ENCODE measurements at regions not wholly inside any gene's neighbourhood (a gene's known extent, or its start where the extent isn't known, plus 50 kb on each side); places are given as distances from the start of the nearest gene placed in this dataset.
"Not testable (repeated sequence)": the region's sequence is repeated elsewhere in the genome, so short reads cannot be mapped to it uniquely, and the experiment has no call there.

DNA sequence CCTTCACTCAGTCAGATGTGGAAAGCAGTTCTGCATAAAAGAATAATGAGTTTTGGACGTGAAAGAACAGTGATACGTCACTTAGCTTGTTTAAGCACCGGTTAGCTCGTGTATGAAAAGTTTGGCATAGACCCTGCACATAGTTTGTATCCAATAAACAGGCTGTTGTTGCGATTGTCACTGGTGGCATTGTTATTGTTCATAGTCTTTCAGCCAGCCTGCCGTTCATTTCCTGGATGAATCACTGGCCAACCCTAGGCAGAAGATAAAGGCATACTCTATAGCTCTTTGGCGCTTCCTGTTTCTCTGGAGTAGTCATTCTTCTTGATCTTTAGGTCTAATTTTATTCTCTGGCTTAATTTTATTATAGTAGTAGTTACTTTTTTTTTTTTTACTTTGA, 57.8 kb upstream of the ANKRD30A start:
- no peak for DNase-seq

DNA sequence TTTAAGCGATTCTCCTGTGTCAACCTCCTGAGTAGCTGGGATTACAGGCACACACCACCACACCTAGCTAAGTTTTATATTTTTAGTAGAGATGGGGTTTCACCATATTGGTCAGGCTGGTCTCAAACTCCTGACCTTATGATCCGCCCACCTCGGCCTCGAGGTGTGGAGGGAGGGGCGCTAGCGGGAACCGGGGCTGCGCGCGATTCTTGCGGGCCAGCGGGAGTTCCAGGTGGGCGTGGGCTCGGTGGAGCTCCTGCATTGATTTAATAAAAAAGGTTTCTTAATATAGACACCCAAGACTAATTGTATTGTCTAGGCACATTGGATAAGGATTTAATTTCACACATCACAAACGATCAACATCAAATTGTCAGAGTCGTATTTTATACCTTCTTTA, 63.1 kb upstream of the ANKRD30A start:
- DNase-seq: not testable (repeated sequence)

DNA sequence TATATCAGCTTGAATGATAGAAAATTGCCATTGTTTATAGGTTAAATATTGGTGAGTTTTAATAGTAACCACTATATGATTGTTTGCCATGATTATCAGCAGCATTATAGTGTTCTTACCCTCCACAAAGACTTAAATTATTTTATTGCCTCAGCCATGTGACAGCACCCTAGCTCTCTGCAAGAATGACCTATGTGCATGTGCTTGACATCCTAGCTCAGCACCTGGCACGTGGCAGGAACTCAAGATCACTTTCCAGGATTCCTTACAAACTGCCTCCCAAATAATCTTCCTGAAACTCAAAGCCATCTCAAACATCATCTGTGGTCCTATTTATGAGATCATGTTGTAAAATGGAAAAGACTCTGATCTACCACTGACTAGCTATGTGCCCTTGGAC, 68.1 kb upstream of the ANKRD30A start:
- DNase-seq: no peak

DNA sequence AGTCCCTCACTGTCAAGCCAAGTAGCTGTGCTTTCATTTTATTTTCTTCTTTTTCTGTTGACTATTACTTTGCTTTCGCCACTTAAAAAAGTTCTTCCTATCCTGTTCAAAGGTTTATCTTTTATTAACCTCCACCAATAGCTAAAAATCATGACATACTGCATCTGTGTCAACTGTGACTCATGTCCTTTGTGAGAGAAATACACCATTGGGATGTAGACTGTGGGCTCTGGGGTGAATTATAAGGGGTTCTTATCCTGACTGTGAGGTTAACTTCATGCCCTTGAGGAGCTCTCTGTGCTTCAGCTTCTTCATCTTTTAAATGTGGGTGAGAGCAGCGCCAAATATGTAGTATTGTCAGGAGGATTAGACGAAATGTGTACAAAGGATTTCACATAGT, 71.9 kb upstream of the ANKRD30A start:
- DNase-seq: no peak

DNA sequence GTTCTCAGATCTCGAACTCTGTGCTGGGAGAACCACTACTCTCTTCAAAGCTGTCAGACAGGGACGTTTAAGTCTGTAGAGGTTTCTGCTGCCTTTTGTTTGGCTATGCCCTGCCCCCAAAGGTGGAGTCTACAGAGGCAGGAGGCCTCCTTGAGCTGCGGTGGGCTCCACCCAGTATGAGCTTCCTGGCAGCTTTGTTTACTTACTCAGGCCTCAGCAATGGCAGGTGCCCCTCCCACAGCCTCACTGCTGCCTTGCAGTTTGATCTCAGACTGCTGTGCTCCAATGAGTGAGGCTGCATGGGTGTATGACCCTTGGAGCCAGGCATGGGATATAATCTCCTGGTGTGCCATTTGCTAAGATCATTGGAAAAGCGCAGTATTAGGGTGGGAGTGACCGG, 75.4 kb upstream of the ANKRD30A start:
- not testable (repeated sequence) for DNase-seq

GRCh38 chr10:37044319-37044718, 81.1 kb upstream of the ANKRD30A start:
- DNase-seq: not testable (repeated sequence)

GRCh38 chr10:37035853-37036252, 89.5 kb upstream of the ANKRD30A start:
- DNase-seq: no peak

GRCh38 chr10:37015498-37015897, 109.9 kb upstream of the ANKRD30A start:
- no peak for DNase-seq

- DNase-seq: no peak
Measured at GRCh38 chr10:37010741-37011140, 114.7 kb upstream of the ANKRD30A start.

DNA sequence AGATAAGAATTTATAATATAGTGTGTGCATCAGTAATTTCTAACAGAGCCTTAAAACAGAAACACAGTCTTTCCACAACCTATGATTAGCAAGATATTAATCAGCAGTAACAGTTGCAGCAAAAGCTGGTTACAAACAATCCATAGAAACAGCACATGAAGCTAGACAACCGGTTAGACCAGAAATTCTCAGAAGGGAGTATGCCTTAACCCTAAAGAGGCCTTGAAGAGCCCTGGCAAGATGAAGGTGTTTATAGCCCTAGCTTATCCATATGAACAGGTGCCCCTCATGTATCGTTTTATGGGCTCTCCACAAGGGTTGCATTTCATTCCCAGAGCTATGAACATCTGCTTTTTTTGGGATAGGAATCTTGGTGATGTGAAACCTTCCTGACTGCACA, 117.1 kb upstream of the ANKRD30A start:
- not testable (repeated sequence) for DNase-seq

DNA sequence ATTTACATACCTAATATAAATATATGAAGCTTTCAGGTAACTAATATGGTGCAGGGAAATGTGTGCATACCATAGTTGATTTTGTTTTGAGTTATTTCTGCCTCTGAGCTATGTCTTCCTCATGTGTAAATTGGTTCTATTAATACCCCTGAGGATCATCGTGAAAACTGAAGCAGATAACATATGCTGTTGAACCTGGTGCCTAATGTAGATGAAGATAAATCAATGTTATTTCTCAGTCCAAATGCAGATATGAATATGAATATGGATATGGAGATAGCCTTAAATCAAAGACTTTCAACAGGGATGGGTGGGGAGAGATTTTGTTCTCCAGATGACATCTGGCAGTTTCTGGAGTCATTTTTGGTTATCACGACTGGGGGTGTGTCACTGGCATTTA, 122.3 kb upstream of the ANKRD30A start:
- no peak for DNase-seq

DNA sequence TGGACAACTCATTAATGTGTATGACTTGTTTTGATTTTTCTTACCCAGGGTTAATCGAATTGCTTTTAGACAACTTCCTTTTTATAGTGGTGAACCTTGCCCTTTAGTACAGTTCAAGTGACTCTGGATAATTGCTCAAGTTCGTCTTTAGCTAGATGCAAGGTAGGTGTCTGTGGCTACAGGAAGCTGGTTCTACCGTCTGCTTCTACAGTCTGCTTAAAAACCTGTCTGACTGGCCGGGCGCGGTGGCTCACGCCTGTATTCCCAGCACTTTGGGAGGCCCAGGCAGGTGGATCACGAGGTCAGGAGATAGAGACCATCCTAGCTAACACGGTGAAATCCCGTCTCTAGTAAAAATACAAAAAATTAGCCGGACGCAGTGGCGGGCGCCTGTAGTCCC, 129.6 kb upstream of the ANKRD30A start:
- not testable (repeated sequence) for DNase-seq

DNA sequence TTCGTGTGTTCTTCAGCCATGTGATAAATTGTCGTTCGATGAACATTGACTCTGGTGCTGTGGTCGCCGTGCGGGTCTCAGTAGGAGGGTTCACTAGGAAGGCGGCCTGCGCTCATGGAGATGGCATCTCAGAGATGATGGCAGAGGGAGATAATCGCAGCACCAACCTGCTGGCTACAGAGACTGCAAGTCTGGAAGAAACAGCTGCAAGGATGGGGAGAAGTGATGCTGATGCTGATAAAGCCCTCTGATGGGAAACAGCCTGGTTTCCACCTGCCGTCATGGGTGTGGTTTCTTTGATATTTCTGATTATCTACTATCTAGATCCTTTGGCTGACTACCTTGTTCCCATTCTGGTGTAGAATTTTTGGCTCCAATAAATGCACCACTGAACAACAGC, 130.5 kb upstream of the ANKRD30A start:
- no peak for DNase-seq

DNA sequence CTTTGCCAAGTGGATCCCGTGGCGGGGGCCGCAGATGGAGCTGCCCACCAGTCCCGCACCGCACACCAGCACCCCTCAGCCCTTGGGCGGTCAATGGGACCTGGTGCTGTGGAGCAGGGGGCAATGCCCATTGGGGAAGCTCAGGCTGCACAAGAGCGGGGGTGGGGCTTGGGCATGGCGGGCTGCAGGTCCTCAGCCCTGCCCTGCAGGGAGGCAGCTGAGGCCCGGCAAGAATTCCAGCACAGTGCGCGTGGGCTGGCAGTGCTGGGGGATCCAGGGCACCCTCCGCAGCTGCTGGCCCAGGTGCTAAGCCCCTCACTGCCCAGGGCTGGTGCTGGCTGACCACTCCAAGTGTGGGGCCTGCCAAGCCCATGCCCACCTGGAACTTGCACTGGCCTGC, 136.2 kb upstream of the ANKRD30A start:
- no peak for DNase-seq

- DNase-seq: no peak
Measured at GRCh38 chr10:36946598-36946997, 178.8 kb upstream of the ANKRD30A start.

DNA sequence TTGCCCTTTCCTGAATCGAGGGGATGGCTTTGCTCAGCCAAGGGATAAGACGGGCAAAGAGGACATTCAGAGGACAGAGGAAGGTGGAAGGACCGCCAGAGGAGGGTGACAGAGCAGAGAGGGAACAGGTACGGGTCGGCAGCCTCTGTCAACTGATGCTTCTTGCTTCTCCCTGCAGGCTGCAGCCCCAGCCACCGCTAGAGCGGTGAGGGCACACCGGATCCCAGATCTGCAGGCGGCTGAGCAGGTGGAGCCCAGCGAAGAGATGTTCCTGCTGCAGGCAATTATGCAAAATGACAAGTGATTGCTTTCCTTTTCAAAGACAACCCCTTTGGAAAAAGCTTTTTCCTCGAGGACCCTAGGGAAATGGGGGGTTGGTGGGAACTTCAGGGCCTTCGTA, 181.9 kb upstream of the ANKRD30A start:
- no peak for DNase-seq

DNA sequence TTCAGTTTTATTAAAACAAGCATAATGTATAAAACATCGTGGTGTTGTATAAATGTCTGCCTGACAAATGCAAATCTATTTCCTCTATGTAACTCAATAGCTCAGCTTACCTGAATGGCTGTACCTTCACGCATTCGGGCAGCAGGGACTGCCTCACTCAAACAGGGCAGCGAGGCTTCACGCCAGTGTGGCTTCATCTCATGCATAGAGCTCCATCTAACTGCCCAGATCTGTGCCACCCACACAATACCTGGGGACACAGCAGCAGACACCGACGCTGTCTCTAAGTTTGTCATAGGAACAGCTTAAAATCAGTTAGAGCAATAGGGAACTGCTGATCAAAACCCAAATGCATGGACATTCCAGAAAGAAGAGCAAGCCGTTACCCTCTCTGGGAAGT, 182.8 kb upstream of the ANKRD30A start:
- no peak for DNase-seq

DNA sequence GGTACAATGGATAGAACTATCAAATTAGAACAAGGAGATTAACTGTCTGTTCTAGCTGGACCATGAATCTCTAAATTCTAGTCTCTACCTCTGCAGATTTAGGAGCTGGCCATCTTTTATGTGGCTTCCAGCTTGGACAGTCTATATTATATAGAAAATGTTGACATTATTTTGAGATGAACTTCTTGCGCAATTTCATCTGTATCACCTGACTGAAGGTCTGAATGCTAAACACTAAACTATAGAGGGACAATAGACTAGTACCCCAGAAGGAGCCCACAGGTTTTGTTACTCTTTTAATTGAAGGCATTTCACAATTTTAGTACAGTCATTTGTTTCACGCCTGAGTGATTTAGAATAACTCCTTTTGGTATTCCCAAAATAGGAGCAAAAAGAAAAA, 222.4 kb upstream of the ANKRD30A start:
- DNase-seq: no peak

DNA sequence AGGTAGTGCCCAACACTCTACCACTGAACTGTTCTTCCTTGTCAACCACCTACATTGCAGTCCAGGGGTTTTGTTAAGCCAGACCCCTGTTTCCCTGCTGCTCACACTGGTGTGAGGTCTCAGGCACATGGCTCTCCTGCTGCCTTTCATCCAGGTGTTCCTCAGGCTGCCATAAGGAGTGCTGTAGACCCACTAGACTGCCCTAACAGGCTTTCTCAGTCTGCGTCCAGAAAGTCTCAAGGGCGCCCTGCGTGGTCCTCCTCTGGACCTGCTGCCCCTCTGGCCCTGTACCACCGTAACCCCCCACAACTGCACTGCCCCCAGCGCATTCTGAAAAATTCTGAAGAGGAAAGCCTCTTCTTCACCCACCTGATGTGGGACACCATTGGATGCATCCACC, 225.7 kb upstream of the ANKRD30A start:
- DNase-seq: no peak

DNA sequence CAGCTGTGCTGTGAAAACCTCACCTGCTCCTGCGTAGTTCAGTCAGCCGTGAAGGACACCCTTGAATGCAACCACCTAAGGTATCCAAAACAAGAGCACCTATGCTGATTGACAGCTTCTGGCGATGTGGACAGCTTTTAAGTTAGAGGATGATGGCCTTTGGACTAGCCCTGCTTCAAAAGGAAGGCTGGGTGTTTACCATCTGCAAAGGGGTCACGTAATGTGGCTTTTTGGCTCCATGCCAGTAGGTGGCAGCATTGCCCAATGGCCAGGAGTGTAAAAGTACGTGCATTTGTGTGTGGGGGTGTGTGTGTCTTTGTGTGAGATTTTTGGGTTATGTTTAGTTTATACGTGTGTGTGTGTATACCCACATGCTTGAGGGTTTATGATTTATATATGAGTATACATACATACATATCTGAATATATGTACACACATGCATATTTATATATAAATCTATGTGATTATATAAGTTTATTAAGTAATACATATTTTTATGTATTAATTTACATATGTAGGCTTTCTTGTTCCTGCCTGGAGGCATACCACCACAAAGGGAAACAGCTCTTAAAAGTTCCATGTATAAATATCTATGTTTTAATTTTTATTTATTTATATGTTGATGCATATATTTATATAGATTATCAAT, 236.3 kb upstream of the ANKRD30A start:
- DNase-seq: no peak

- DNase-seq: no peak
Measured at GRCh38 chr10:36886303-36886891, 239.0 kb upstream of the ANKRD30A start.

DNA sequence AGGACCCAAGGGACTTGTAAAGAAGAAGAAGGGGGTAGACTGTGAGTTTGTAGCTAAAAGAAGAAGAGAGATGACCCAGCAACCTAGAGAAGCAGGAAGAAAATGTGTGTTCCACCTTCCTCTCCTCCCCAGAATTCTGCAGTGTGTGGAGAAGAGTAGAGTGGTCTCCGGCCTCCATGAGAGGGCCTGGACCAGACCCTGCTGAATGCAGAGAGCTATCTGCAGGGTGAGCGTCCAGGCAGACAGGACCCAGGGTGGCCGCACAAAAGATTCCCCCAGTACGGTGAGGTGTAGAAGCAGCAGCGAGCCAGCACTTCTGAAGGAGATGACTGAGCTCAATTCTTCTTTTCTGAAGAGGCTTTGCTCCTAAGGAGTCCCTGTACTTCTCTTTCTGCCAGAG, 239.7 kb upstream of the ANKRD30A start:
- no peak for DNase-seq

GRCh38 chr10:36882781-36883180, 242.6 kb upstream of the ANKRD30A start:
- DNase-seq: no peak

GRCh38 chr10:36880898-36881297, 244.5 kb upstream of the ANKRD30A start:
- DNase-seq: no peak

DNA sequence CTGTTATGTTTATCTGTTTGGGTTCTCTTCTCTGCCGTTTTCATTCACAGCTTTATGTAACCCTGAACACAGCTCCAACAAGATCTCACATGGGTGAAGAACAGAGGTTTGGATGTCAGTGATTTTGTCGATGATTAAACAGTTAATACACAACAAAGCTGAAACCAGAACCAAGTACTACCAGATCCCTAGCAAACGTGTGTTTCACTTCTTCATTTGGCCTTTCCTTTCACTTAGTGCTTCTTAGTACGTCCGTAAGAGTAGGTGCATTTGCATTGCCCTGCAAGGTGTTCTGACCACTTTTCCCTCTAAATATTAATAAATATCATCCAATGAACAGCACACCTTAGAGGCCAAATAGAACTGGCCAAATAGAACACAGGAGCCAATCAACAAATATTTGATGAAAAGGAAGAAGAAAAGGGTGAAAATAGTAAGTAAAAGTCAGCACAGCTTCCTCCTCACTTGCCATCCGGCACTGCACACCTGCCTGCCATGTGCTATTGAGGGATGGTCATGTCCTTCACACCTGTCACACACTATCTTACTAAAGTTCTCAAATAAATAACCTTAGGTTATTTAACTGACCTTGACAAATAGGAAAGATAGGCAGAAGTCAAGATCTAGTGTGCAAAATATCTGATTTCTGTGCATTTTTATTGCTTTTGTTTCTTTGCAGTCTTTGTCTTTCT, 252.6 kb upstream of the ANKRD30A start:
- DNase-seq: no peak
